Nucleus accumbens (tissue), 56 donors: ENCODE measurements at regions not wholly inside any gene's neighbourhood (a gene's known extent, or its start where the extent isn't known, plus 50 kb on each side); places are given as distances from the start of the nearest gene placed in this dataset.

ENCODE experiments used
- DNase-seq, 56 donors: peaks; one replicate each; lab custom pipeline; 2025; lab: John Stamatoyannopoulos, UW

GRCh38 chr21:40976198-40977109 is 129.5 kb upstream of the DSCAM start:
- DNase-seq: no peak

- DNase-seq: no peak
Observed at GRCh38 chr21:40985370-40985769, 138.4 kb upstream of the DSCAM start.

- no peak for DNase-seq
Observed at GRCh38 chr21:40990366-40990765, 143.4 kb upstream of the DSCAM start.

GRCh38 chr21:40997831-40998230 is 150.9 kb upstream of the DSCAM start:
- DNase-seq: no peak

- DNase-seq: no peak
Observed at GRCh38 chr21:41000838-41001237, 153.9 kb upstream of the DSCAM start.

- DNase-seq: no peak
Observed at GRCh38 chr21:41006636-41007035, 159.7 kb upstream of the DSCAM start.

- DNase-seq: no peak
Observed at GRCh38 chr21:41008351-41008750, 159.6 kb upstream of the BACE2 start.

GRCh38 chr21:41008974-41009373 is 159.0 kb upstream of the BACE2 start:
- peak in 3 of 56 donors; percentile 3 to 7 (median 4) for DNase-seq

- no peak for DNase-seq
Observed at GRCh38 chr21:41009398-41010100, 158.4 kb upstream of the BACE2 start.

GRCh38 chr21:41010101-41010435 is 157.9 kb upstream of the BACE2 start:
- DNase-seq: no peak

GRCh38 chr21:41011098-41011731 is 156.7 kb upstream of the BACE2 start:
- no peak for DNase-seq

GRCh38 chr21:41011951-41012366 is 156.0 kb upstream of the BACE2 start:
- no peak for DNase-seq

GRCh38 chr21:41012425-41012824 is 155.5 kb upstream of the BACE2 start:
- no peak for DNase-seq

GRCh38 chr21:41016472-41016871 is 151.5 kb upstream of the BACE2 start:
- no peak for DNase-seq

GRCh38 chr21:41018431-41018830 is 149.5 kb upstream of the BACE2 start:
- no peak for DNase-seq

- DNase-seq: no peak
Observed at GRCh38 chr21:41023936-41024335, 144.0 kb upstream of the BACE2 start.

- DNase-seq: no peak
Observed at GRCh38 chr21:41024341-41024740, 143.6 kb upstream of the BACE2 start.

- peak in 1 of 56 donors; percentile 27 for DNase-seq
Observed at GRCh38 chr21:41024746-41025254, 143.2 kb upstream of the BACE2 start.

- DNase-seq: no peak
Observed at GRCh38 chr21:41029571-41029970, 138.4 kb upstream of the BACE2 start.

GRCh38 chr21:41031701-41032220 is 136.2 kb upstream of the BACE2 start:
- DNase-seq: no peak

- no peak for DNase-seq
Observed at GRCh38 chr21:41032541-41032940, 135.4 kb upstream of the BACE2 start.
